H1 (cell line): ENCODE measurements at regions not wholly inside any gene's neighbourhood (a gene's known extent, or its start where the extent isn't known, plus 50 kb on each side); places are given as distances from the start of the nearest gene placed in this dataset.
"Not testable (repeated sequence)": the region's sequence is repeated elsewhere in the genome, so short reads cannot be mapped to it uniquely, and the experiment has no call there.

Source experiments
- CTCF ChIA-PET: fragments of 300-600 bp; sonication (Branson Sonifier 250); formaldehyde crosslinking; loops from one replicate; lab custom pipeline; 2021; ENCODE audit not compliant: partially characterized antibody; lab: Charles Lee
- POLR2A ChIA-PET: fragments of 300-600 bp; sonication (Branson Sonifier 250); formaldehyde crosslinking; loops from one replicate; lab custom pipeline; 2021; ENCODE audit warnings: inconsistent platforms; ENCODE audit not compliant: partially characterized antibody; lab: Charles Lee
- DNase-seq, 2 experiments: peaks; one replicate each; pipeline versions ENCODE4 v3.0.0 to v3.0.0-alpha.2; 2010 to 2022; ENCODE audit warnings: low spot score in 2 of 2, low read depth in 1 of 2, mixed read lengths in 1 of 2
- FAIRE-seq: peaks from 2 replicates; lab custom pipeline; 2011; peaks lifted over from hg19 to GRCh38; lab: Jason Lieb, UNC
- H2AFZ ChIP-seq: 2 replicates; pipeline ENCODE4 v1.8.1; 2012; ENCODE audit warnings: low read length, inconsistent platforms
- H2AK5ac ChIP-seq: 2 replicates; pipeline ENCODE4 v1.6.1; 2013; ENCODE audit warnings: low read depth, low read length
- H2BK120ac ChIP-seq: replicated peaks from 2 replicates; pipeline ENCODE3; 2013; ENCODE audit warnings: low read depth, low read length, inconsistent platforms
- H2BK12ac ChIP-seq: 2 replicates; pipeline ENCODE4 v1.6.1; 2013; ENCODE audit warnings: low read depth, low read length
- H2BK15ac ChIP-seq: 2 replicates; pipeline ENCODE4 v1.6.1; 2013; ENCODE audit warnings: low read length
- H2BK20ac ChIP-seq: 2 replicates; pipeline ENCODE4 v1.6.1; 2013; ENCODE audit warnings: low read length
- H2BK5ac ChIP-seq: 2 replicates; pipeline ENCODE4 v1.6.1; 2013; ENCODE audit warnings: low read depth, low read length
- H3K14ac ChIP-seq: 2 replicates; pipeline ENCODE4 v1.6.1; 2013; ENCODE audit warnings: inconsistent platforms; ENCODE audit not compliant: insufficient read length
- H3K18ac ChIP-seq: 2 replicates; pipeline ENCODE4 v1.6.1; 2013; ENCODE audit warnings: low read length; ENCODE audit errors: extremely low read depth
- H3K23ac ChIP-seq: 2 replicates; pipeline ENCODE4 v1.6.1; 2013; ENCODE audit warnings: inconsistent platforms; ENCODE audit not compliant: insufficient read length
- H3K23me2 ChIP-seq: 2 replicates; pipeline ENCODE4 v1.6.1; 2013; ENCODE audit warnings: low read depth, low read length
- H3K27ac ChIP-seq: 2 replicates; pipeline ENCODE4 v1.6.1; 2011; ENCODE audit warnings: low read depth, low read length, inconsistent platforms
- H3K27me3 ChIP-seq, 4 experiments: replicated peaks in 1 of 4; 1 replicate in 1 of 4; 2 replicates in 3 of 4; pipeline versions ENCODE4 v1.6.1 to v1.8.1; 2011 to 2013; ENCODE audit warnings: low read length in 3 of 4, mild to moderate bottlenecking in 3 of 4, inconsistent platforms in 2 of 4, mixed read lengths in 2 of 4, moderate library complexity in 1 of 4; ENCODE audit not compliant: control insufficient read depth in 3 of 4, insufficient read depth in 3 of 4; ENCODE audit errors: extremely low read depth in 1 of 4
- H3K36me3 ChIP-seq, 4 experiments: 2 replicates each; pipeline versions ENCODE4 v1.6.1 to v1.8.1; 2011 to 2013; ENCODE audit warnings: mild to moderate bottlenecking in 4 of 4, low read length in 3 of 4, moderate library complexity in 2 of 4, control low read depth in 1 of 4, inconsistent platforms in 1 of 4; ENCODE audit not compliant: insufficient read depth in 4 of 4, control insufficient read depth in 2 of 4
- H3K4ac ChIP-seq: replicated peaks from 2 replicates; pipeline ENCODE3; 2013; ENCODE audit warnings: low read length, low read depth, mixed read lengths, inconsistent platforms; ENCODE audit not compliant: insufficient read length
- H3K4me1 ChIP-seq, 4 experiments: replicated peaks in 1 of 4; 1 replicate in 1 of 4; 2 replicates in 3 of 4; pipeline versions ENCODE4 v1.6.1 to v1.8.1; 2011 to 2013; ENCODE audit warnings: low read length in 3 of 4, inconsistent platforms in 2 of 4, mixed read lengths in 1 of 4; ENCODE audit not compliant: insufficient read depth in 4 of 4, control insufficient read depth in 3 of 4
- H3K4me2 ChIP-seq, 2 experiments: 2 replicates each; pipeline versions ENCODE4 v1.6.1 to v1.8.1; 2011 to 2013; ENCODE audit warnings: low read depth in 2 of 2, low read length in 2 of 2, control low read depth in 1 of 2, inconsistent platforms in 1 of 2, mild to moderate bottlenecking in 1 of 2; ENCODE audit not compliant: insufficient read depth in 1 of 2
- H3K4me3 ChIP-seq, 4 experiments: fragments of 200-600, 300-600 bp in 1 of 4; sonication (generic), shearing (Covaris generic), sonication (Bioruptor Twin) in 1 of 4; 2 replicates each; pipeline versions ENCODE4 v1.5.1 to v1.8.1; 2011 to 2016; ENCODE audit warnings: low read length in 4 of 4, low read depth in 3 of 4, control low read depth in 2 of 4, inconsistent platforms in 2 of 4, mild to moderate bottlenecking in 2 of 4, mixed read lengths in 1 of 4, moderate library complexity in 1 of 4; ENCODE audit not compliant: insufficient read depth in 2 of 4; ENCODE audit errors: extremely low read depth in 1 of 4
- H3K56ac ChIP-seq: replicated peaks from 2 replicates; pipeline ENCODE3; 2013; ENCODE audit warnings: low read depth, mild to moderate bottlenecking, mixed read lengths, low read length, inconsistent platforms; ENCODE audit not compliant: insufficient read length
- H3K79me1 ChIP-seq: 2 replicates; pipeline ENCODE4 v1.6.1; 2013; ENCODE audit warnings: low read depth, low read length, control low read depth
- H3K79me2 ChIP-seq, 2 experiments: 2 replicates each; pipeline versions ENCODE4 v1.6.1 to v1.8.1; 2012 to 2013; ENCODE audit warnings: low read length in 2 of 2, mild to moderate bottlenecking in 2 of 2, inconsistent platforms in 1 of 2; ENCODE audit not compliant: insufficient read depth in 2 of 2, control insufficient read depth in 1 of 2
- H3K9ac ChIP-seq, 4 experiments: replicated peaks in 1 of 4; 1 replicate in 1 of 4; 2 replicates in 3 of 4; pipeline versions ENCODE4 v1.6.1 to v1.8.1; 2011 to 2013; ENCODE audit warnings: low read depth in 3 of 4, low read length in 3 of 4, control low read depth in 2 of 4, mild to moderate bottlenecking in 2 of 4, moderate library complexity in 2 of 4, inconsistent platforms in 1 of 4; ENCODE audit errors: extremely low read depth in 1 of 4
- H3K9me3 ChIP-seq, 2 experiments: 2 replicates each; pipeline versions ENCODE4 v1.6.1 to v1.8.1; 2012 to 2013; ENCODE audit warnings: mild to moderate bottlenecking in 2 of 2, moderate library complexity in 2 of 2, control low read depth in 1 of 2, inconsistent platforms in 1 of 2, low read depth in 1 of 2, low read length in 1 of 2, mixed read lengths in 1 of 2; ENCODE audit not compliant: insufficient read depth in 2 of 2
- H4K20me1 ChIP-seq, 2 experiments: replicated peaks in 1 of 2; 2 replicates each; pipeline versions ENCODE3 to v1.8.1; 2011 to 2013; ENCODE audit warnings: inconsistent platforms in 2 of 2, low read length in 2 of 2, mild to moderate bottlenecking in 1 of 2; ENCODE audit not compliant: insufficient read depth in 2 of 2, control insufficient read depth in 1 of 2
- H4K5ac ChIP-seq: 2 replicates; pipeline ENCODE4 v1.6.1; 2013; ENCODE audit warnings: low read length, low read depth, mixed read lengths, inconsistent platforms; ENCODE audit not compliant: insufficient read length
- H4K8ac ChIP-seq: 2 replicates; pipeline ENCODE4 v1.8.0; 2013; ENCODE audit warnings: mild to moderate bottlenecking, moderate library complexity, low read length, inconsistent platforms; ENCODE audit not compliant: insufficient read depth; ENCODE audit errors: extremely low read depth
- H4K91ac ChIP-seq: replicated peaks from 2 replicates; pipeline ENCODE3; 2013; ENCODE audit warnings: low read length, mixed read lengths, inconsistent platforms; ENCODE audit not compliant: insufficient read length
- WGBS, 2 experiments: shearing (Covaris generic) in 1 of 2; methylation state at CpG; one replicate each; pipeline versions ENCODE4 v1.1.6 to v1.1.7; 2013 to 2015; ENCODE audit warnings: low lambda C conversion rate in 2 of 2, mixed read lengths in 2 of 2, inconsistent platforms in 1 of 2, low coverage in 1 of 2, missing lambda C conversion rate in 1 of 2; ENCODE audit not compliant: insufficient replicate concordance in 2 of 2, insufficient coverage in 1 of 2, insufficient read length in 1 of 2; ENCODE audit errors: extremely low coverage in 1 of 2, missing lambda C conversion rate in 1 of 2; 5-methylcytosine and 5-hydroxymethylcytosine counted together

GRCh38 chr7:153958789-153959188 is 93.4 kb upstream of the DPP6 start:
- H4K91ac ChIP-seq, DNase-seq, H3K4me2 ChIP-seq, H4K5ac ChIP-seq, H2BK15ac ChIP-seq, H4K20me1 ChIP-seq, H2AK5ac ChIP-seq, H3K14ac ChIP-seq, H3K4ac ChIP-seq, H3K79me1 ChIP-seq, POLR2A ChIA-PET, H4K8ac ChIP-seq, H3K79me2 ChIP-seq, H2BK120ac ChIP-seq, H2AFZ ChIP-seq, FAIRE-seq, H3K4me3 ChIP-seq, H2BK5ac ChIP-seq, H2BK20ac ChIP-seq, H3K56ac ChIP-seq, H2BK12ac ChIP-seq, H3K36me3 ChIP-seq, CTCF ChIA-PET, H3K27ac ChIP-seq, H3K18ac ChIP-seq, H3K23me2 ChIP-seq, H3K4me1 ChIP-seq, H3K23ac ChIP-seq, H3K27me3 ChIP-seq, H3K9ac ChIP-seq: not testable (repeated sequence)
- peaks cover 8 to 30% of the 10 kb centered on the region in 2 experiments for H3K9me3 ChIP-seq
- 80% methylated on average over 4 of the region's 6 CpGs; no CpG with 5 or more reads in 1 of the 2 experiments for WGBS, 2 experiments

- H3K27ac ChIP-seq, H2BK12ac ChIP-seq, H3K79me1 ChIP-seq, H3K36me3 ChIP-seq, H2AK5ac ChIP-seq, H4K5ac ChIP-seq, H4K91ac ChIP-seq, H3K9me3 ChIP-seq, H2BK15ac ChIP-seq, H2BK5ac ChIP-seq, H4K20me1 ChIP-seq, H3K4me3 ChIP-seq, H3K4me2 ChIP-seq, DNase-seq, H2BK20ac ChIP-seq, H3K9ac ChIP-seq, H3K23ac ChIP-seq, H3K18ac ChIP-seq, H2BK120ac ChIP-seq, H3K56ac ChIP-seq, H3K27me3 ChIP-seq, CTCF ChIA-PET, H2AFZ ChIP-seq, H3K14ac ChIP-seq, POLR2A ChIA-PET, FAIRE-seq, H3K79me2 ChIP-seq, H3K4ac ChIP-seq, H4K8ac ChIP-seq, H3K4me1 ChIP-seq, H3K23me2 ChIP-seq: not testable (repeated sequence)
- 97% methylated on average over 5 of the region's 6 CpGs; no CpG with 5 or more reads in 1 of the 2 experiments for WGBS, 2 experiments
These were observed 87.6 kb upstream of the DPP6 start for GRCh38 chr7:153964481-153965112.
